Testis (tissue), 2 donors: ENCODE measurements at regions not wholly inside any gene's neighbourhood (a gene's known extent, or its start where the extent isn't known, plus 50 kb on each side); places are given as distances from the start of the nearest gene placed in this dataset.

ENCODE experiments used
- POLR2A ChIP-seq: fragments of 450-650 bp; IDR thresholded peaks from one replicate; pipeline ENCODE4 v1.6.1; 2017; ENCODE audit warnings: antibody characterized with exemption, mild to moderate bottlenecking, moderate library complexity
- TF ChIP-seq, protein P1 (sequence below), 3 experiments: fragments of 450-650 bp in 2 of 3; fragments of 200-600 bp in 1 of 3; sonication (generic) in 1 of 3; IDR thresholded peaks; one replicate each; pipeline ENCODE4 v1.5.1; 2016 to 2019; ENCODE audit warnings: antibody characterized with exemption in 3 of 3, mild to moderate bottlenecking in 2 of 3, moderate library complexity in 1 of 3

DNA sequence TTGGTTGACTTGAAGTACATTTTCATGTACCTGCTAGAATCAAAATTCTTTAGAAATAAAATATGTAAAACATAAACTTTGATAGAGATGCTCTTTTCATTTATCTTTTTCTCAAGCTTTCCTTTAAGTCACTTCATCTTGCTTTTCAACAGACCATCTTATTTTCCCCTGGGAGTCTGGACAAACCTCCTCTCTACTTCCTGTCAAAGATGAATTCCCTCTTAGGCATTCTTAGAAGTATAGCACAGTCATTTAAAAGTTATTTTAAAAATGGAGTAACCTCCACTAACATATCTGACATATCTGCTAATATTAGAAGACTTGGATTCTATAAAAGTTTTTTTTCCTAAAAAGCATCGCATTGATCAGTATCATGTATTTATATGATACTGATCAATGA, 84.8 kb upstream of the PAX6 start:
- no peak for TF ChIP-seq POLR2A
- TF ChIP-seq, protein P1, sequence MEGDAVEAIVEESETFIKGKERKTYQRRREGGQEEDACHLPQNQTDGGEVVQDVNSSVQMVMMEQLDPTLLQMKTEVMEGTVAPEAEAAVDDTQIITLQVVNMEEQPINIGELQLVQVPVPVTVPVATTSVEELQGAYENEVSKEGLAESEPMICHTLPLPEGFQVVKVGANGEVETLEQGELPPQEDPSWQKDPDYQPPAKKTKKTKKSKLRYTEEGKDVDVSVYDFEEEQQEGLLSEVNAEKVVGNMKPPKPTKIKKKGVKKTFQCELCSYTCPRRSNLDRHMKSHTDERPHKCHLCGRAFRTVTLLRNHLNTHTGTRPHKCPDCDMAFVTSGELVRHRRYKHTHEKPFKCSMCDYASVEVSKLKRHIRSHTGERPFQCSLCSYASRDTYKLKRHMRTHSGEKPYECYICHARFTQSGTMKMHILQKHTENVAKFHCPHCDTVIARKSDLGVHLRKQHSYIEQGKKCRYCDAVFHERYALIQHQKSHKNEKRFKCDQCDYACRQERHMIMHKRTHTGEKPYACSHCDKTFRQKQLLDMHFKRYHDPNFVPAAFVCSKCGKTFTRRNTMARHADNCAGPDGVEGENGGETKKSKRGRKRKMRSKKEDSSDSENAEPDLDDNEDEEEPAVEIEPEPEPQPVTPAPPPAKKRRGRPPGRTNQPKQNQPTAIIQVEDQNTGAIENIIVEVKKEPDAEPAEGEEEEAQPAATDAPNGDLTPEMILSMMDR (IDR thresholded peaks at IDR 0.05) = no peak
